HG02571 (cell line): ENCODE measurements at regions not wholly inside any gene's neighbourhood (a gene's known extent, or its start where the extent isn't known, plus 50 kb on each side); places are given as distances from the start of the nearest gene placed in this dataset.

ENCODE experiments used
- ATAC-seq: cut with Tn5 transposase; IDR thresholded peaks from one replicate; pipeline ENCODE4 v1.9.1; 2021; ENCODE audit warnings: mild to moderate bottlenecking, moderate library complexity; ENCODE audit not compliant: unreplicated experiment

- no peak for ATAC-seq
Measured at GRCh38 chr14:86510491-86510890, 980.5 kb downstream of the FLRT2 start.

- no peak for ATAC-seq
Measured at GRCh38 chr14:86505808-86506207, 975.9 kb downstream of the FLRT2 start.

DNA sequence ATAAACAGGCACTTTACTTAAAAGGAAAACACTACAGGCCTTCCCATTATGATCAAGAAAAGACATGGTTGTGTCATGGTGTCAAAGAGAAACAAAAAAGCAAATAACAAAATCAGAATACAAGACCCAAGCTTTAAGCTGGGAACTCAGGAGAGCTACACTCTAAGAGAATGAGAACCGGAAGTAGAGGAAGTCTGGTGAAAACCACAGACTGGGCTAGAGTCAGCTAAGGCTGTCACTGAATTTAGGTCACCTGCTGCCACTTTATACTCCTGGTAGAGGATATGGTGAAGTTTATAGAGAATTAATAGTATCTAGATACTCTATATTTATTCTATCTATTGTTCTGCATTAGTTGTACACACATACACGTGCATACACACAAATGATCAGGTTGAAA, 971.7 kb downstream of the FLRT2 start:
- ATAC-seq, result no peak

GRCh38 chr14:86491743-86492142, 961.8 kb downstream of the FLRT2 start:
- ATAC-seq, result no peak

DNA sequence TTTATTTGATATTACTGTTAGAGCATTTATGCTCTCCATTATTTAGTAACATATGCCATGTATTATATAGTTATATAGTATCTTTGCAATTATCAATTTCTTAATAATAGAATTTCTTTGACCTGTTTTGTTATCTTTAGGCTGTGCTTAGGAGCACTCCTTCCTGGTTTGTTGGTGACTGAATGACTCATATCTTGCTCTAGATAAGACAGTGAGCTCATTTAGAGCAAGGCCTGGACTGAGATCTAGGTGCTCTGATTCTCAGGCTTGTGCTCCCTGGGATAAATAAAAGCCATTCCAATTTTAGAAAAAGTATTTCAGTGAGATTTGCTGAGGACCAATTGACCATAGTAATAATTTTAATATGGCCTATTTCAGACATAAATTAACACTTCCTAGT, 951.2 kb downstream of the FLRT2 start:
- no peak for ATAC-seq

DNA sequence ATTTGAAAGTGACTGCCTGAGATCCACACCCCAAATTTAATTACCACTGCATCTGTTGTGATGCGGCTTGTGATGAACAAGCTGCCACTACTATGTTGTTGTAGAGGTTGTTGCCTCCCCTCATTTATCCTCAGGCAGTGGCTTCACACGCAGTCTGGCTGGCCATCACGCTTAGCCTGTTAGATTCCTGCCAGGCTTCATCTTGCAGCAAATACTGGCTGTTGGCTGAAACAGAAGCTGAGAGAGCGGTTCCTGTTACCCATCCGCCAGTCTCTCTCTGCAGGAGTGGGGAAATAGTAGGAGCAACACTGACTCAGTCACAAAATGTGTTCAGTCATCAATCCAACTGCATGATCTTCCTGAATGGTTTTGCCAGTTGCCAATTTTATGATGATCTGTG, 934.4 kb downstream of the FLRT2 start:
- ATAC-seq, result no peak

GRCh38 chr14:86462193-86462753, 932.3 kb downstream of the FLRT2 start:
- no peak for ATAC-seq

DNA sequence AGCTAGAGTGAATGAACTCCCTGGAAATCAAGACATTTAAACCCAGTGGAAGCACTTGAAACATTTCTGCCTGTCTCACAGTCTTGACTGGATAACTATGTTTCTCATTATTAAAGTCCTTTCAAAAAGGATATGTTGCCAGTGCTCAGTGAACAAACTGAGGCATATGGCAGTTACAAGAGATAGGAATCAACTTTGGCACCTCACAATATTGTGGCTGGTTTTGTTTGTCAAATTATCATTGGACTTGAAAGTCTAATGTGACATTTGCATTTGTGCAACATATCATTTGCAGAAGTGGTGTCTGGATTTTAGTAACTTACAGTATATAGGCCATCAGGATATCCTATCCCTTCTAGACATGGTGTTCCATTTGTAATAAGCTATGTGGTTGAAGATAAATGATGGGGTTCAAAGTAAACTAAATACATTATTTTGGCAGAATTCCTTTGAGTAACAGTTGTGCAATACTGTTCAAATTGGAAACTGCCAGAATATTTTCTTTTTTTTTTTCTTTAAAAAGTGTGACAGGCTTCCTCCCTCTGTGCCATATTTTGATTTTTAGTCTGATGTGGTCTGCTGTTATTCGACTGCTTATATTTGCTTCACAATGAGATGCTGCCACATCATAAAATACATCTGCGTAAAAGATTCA, 927.7 kb downstream of the FLRT2 start:
- ATAC-seq, result no peak

DNA sequence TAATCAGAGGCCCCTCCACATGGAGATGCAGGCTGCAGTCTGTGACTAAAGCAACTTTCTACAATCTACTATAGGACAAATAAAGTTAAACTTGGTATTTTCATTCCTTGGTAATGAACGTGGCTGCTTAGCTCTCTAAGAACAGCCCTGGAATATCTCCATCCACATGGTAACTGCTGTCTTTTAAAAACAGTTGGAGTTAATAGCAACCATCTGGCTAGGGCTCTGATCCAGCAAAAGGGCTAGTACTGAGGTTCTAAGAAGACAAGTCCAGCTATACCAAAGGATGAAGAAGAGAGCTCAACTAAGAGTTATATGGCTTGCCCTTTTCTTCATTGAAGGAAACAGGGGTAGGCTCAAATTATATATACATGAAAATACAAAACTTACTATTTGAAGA, 920.1 kb downstream of the FLRT2 start:
- ATAC-seq, result no peak

DNA sequence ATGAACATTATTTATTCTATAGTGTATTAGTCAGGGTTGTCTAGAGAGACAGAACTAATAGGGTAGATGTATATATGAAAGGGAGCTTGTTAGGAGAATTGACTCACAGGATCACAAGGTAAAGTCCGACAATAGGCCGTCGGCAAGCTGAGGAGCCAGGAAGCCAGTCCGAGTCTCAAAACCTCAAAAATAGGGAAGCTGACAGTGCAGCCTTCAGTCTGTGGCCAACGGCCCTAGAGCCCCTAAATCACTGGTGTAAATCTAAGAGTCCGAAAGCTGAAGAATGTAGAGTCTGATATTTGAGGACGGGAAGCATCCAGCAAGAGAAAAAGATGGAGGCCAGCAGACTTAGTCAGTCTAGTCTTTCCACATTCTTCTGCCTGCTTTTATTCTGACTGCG, 912.2 kb downstream of the FLRT2 start:
- no peak for ATAC-seq

DNA sequence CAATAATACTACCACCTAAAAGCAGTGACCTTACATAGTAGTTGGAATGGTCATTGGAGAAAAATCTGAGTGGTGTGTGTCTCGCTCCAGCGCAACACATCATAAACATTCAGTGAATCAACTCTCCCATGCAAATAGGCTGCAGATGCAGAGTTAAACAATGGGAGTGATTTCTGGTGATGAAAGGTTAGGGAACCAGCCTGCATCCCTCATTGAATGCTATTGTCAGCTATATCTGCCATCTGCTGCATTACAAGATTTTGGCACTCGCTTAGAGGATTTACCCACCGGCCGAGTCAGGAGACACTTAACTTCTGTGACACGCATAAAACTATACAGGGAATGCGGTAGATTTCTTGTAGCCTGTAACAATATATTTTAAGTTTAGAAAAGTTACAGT, 900.9 kb downstream of the FLRT2 start:
- no peak for ATAC-seq

GRCh38 chr14:86423214-86423613, 893.3 kb downstream of the FLRT2 start:
- no peak for ATAC-seq

DNA sequence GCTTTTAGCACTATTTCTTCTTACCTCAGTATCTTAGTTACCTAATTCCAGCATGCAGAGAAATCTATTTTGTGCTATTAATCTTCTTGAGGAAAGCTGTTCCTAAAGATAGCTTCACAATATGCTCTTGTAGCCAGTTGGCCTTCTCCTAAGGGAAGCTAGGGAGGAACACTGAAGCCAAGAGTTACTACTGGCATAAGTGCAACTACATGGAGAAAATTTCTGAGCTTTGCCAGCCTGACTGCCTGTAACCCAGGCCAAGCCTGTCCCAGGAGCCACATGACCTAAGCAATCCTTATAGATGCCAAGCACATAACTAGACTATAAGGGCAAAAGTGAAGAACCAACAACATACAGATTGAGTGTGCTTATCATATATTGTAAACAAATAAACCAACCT, 890.2 kb downstream of the FLRT2 start:
- no peak for ATAC-seq

DNA sequence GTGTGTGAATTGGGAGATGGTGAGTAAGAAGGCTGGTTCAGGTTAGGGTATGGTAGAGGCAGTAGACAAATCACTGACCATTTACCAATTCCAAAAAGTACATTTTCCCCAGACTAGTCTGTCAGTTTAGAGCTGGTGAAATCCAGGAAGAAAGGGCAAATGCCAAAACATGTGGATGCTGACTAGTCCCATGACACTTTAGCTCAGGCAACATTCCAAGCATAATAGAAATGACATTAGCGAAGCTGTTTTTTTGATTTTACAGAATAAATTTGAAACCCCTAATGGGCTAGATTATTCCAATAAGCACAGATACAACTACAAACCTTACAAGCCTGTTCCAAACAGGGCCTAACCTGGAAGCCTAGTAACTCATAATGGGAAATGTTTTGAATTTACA, 884.2 kb downstream of the FLRT2 start:
- ATAC-seq, result no peak

DNA sequence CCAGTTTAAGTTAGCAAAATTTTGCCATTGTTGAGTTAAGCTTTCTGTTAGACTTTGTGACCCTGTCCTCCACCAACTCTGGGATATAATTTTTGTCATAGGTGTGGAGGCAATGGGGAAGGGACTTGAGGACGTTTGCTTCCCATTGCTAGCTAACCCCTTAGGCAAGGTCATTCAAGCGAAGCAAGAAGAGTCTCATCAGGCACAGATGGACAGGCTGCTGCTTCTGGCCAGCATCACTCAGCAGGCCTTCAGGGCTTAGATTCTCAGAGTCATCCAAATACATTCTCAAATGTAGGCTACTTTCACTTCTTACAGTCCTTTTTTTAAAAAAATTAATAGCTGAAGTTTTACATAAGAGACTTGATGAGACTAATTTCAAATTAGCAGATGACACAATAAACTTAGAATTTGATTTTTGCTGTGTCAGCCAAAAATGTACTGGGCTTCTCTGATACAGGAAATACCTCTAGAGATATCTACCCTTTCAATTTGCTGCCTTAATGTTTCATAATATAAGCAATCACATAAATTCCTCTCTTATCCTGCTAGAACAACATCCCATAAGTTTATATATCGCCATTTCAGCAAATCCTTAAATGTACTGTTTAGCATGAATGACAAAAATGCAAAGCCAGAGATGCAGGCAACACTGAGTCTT, 875.2 kb downstream of the FLRT2 start:
- no peak for ATAC-seq

DNA sequence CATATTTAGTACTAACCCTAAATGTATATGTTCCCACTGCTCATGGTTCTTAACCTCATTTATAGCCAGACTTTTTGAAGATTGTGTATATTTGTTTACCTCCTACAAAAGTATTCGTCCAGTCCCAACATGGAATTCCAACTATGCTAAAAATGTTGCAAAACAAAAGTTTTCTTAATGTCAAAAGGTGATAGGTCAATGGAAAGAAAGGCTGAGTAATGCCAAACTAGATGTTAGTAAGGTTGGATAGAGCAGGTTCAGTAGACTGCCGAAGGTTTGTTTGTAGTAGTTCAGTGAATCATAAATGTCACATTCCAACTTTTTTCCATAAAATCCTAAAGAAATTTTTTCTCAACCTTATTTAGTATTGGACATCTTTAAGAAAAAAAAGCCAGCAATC, 874.5 kb downstream of the FLRT2 start:
- no peak for ATAC-seq

- ATAC-seq, result no peak
Measured at GRCh38 chr14:86402545-86402944, 872.6 kb downstream of the FLRT2 start.

DNA sequence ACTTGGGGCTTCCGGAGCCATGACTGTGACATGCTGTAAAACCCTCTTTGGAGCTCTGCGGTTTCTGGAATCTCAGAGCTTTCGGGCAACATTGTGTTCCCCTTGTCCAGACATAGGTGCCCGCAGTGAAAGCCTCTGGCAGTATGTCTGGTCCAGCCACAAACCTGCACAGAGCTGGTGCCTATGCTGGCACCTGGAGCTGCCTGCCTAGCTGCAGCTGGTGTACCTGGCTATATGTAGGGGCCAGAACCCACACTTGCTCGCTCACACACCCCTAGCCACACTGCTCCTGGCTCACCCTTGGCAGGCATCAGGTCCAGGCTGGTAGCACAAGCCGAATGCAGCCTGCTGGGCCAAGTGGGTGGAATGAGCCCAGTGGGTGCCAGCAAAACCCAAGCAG, 861.1 kb downstream of the FLRT2 start:
- no peak for ATAC-seq

DNA sequence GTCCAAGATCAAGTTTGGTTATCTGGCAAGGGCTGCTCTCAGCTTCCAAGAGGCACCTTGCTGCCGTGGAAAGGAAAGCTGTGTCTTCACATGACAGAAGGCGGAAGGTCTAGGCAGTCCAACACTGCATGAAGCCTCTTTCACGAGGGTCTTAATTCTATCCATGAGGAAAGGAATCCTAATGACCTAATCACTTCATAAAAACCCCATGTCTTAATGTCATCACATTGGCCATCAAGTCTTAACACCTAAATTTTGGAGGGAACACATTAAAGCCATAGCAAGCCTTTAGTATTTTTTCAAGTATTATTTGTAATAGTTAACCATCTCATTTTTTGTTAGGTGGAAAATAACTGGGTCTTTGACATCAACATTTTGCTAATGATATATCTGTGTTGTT, 858.3 kb downstream of the FLRT2 start:
- no peak for ATAC-seq

DNA sequence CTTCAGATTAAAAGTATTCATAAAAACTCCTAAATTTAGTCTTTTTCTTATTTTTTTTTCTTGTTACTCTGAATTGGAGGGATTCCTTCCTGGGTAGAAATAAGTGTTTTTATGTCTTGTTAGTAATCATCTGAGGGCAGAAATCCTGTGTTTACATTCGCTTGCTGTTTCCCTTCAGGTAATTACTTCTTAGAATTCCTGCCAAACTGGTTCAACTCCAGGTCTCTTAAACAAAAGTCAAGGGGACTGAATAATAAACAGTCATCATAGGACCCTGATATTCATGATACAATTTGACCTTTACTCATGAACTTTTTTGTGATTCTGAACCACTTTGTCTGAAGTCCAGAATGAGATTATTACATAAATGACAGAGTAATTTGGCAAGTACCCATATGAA, 843.9 kb downstream of the FLRT2 start:
- ATAC-seq, result no peak

- ATAC-seq, result no peak
Measured at GRCh38 chr14:86372402-86372801, 842.5 kb downstream of the FLRT2 start.

DNA sequence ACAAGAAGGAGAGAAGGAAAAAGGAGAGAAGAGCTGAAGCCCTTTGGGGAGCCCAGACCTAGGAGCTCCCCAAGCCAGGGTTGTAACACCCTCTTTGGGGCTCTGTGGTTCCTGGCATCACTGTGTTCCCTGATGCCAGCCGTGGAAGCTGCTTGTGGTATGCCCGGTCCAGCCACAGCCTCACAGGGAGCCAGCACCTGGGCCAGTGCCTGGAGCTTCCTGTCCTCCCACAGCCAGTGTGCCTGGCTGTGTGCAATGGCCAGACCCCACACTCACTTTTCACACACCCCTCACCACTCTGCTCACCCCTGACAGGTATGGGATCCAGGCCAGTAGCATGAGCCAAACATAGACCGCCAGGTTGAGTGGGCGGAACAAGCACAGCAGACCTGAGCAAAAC, 834.7 kb downstream of the FLRT2 start:
- no peak for ATAC-seq

DNA sequence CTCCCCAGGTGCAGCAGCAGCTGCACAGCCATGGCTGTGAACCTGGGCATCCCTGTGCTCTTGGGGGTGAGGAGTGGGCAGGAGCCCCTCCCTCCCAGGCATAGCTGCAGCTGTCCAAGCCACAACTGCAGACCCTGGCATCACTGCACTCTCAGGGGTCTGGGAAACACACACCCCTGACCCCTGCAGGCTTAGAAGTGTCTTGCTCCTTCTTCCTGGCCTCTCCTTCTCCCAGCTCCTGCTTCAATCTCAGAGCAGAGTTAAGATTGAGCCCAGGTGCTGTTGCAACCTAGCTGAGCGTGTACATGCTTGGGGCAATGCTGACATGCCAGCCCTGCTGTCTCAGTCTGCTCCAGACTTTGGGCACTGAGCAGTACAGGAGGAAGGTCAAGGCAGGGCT, 833.6 kb downstream of the FLRT2 start:
- ATAC-seq, result no peak
